ENCODE measurements at regions not wholly inside any gene's neighbourhood (a gene's known extent, or its start where the extent isn't known, plus 50 kb on each side); places are given as distances from the start of the nearest gene placed in this dataset.
"Not testable (repeated sequence)": the region's sequence is repeated elsewhere in the genome, so short reads cannot be mapped to it uniquely, and the experiment has no call there.

GRCh38 chr6:6829872-6830685 lies 241.6 kb downstream of the LY86 start:
- Histone ChIP-seq H3K27me3 (replicated peaks in 1 of 7) (peaks cover 0 to 16% (median 0%) of the 10 kb centered on the region in 7 donors), H3K4me1 (peaks cover 5 to 29% (median 15%) of the 10 kb centered on the region in 6 donors), H3K36me3 (no peaks in the 10 kb centered on the region), H3K4me3 (no peak overlapping the region), H3K9me3 (no peaks in the 10 kb centered on the region), H3K27ac (no peak overlapping the region)
- TF ChIP-seq, protein P1, sequence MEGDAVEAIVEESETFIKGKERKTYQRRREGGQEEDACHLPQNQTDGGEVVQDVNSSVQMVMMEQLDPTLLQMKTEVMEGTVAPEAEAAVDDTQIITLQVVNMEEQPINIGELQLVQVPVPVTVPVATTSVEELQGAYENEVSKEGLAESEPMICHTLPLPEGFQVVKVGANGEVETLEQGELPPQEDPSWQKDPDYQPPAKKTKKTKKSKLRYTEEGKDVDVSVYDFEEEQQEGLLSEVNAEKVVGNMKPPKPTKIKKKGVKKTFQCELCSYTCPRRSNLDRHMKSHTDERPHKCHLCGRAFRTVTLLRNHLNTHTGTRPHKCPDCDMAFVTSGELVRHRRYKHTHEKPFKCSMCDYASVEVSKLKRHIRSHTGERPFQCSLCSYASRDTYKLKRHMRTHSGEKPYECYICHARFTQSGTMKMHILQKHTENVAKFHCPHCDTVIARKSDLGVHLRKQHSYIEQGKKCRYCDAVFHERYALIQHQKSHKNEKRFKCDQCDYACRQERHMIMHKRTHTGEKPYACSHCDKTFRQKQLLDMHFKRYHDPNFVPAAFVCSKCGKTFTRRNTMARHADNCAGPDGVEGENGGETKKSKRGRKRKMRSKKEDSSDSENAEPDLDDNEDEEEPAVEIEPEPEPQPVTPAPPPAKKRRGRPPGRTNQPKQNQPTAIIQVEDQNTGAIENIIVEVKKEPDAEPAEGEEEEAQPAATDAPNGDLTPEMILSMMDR (IDR thresholded peaks at IDR 0.05 in 8 of 11, conservative IDR thresholded peaks at IDR 0.05 in 3 of 11): no peak
- TF ChIP-seq POLR2A (IDR thresholded peaks at IDR 0.05) (no peak), POLR2AphosphoS5 (IDR thresholded peaks at IDR 0.05) (no peak)
- 55 to 74% (median 61%) methylated on average over 6 of the region's 6 CpGs for WGBS, 5 donors
- DNase-seq: no peak
- intact Hi-C loops (cut with DNase I; ENCODE audit: low total_unique reads): no loop called here

GRCh38 chr6:6830686-6831063 lies 242.2 kb downstream of the LY86 start:
- DNase-seq; H3K27ac ChIP-seq; H3K4me3 ChIP-seq; H3K27me3 ChIP-seq (replicated peaks in 1 of 7); intact Hi-C loops (cut with DNase I; ENCODE audit: low total_unique reads); H3K36me3 ChIP-seq; H3K9me3 ChIP-seq: not testable (repeated sequence)
- peaks cover 5 to 29% (median 15%) of the 10 kb centered on the region in 6 donors for H3K4me1 ChIP-seq

GRCh38 chr6:6832439-6832838 lies 243.9 kb downstream of the LY86 start:
- no peaks in the 10 kb centered on the region for H3K36me3 ChIP-seq
- no peak overlapping the region for H3K4me3 ChIP-seq
- DNase-seq: no peak
- TF ChIP-seq POLR2AphosphoS5 (IDR thresholded peaks at IDR 0.05): no peak
- TF ChIP-seq POLR2A (IDR thresholded peaks at IDR 0.05): no peak
- TF ChIP-seq, protein P1 (IDR thresholded peaks at IDR 0.05 in 8 of 11, conservative IDR thresholded peaks at IDR 0.05 in 3 of 11): no peak
- WGBS, 5 donors: 88 to 98% (median 90%) methylated on average over 2 to 4 of the region's 4 CpGs
- no peak overlapping the region for H3K27ac ChIP-seq
- H3K9me3 ChIP-seq: no peaks in the 10 kb centered on the region
- H3K27me3 ChIP-seq (replicated peaks in 1 of 7): peaks cover 0 to 5% (median 0%) of the 10 kb centered on the region in 7 donors
- intact Hi-C loops (cut with DNase I; ENCODE audit: low total_unique reads): no loop called here
- peaks cover 0 to 12% (median 1%) of the 10 kb centered on the region in 6 donors for H3K4me1 ChIP-seq

- TF ChIP-seq POLR2AphosphoS5 (IDR thresholded peaks at IDR 0.05): no peak
- TF ChIP-seq, protein P1 (IDR thresholded peaks at IDR 0.05 in 8 of 11, conservative IDR thresholded peaks at IDR 0.05 in 3 of 11): no peak
- no peak for TF ChIP-seq POLR2A (IDR thresholded peaks at IDR 0.05)
- Histone ChIP-seq H3K27ac (no peak overlapping the region), H3K9me3 (no peaks in the 10 kb centered on the region), H3K27me3 (replicated peaks in 1 of 7) (peaks cover 0 to 5% (median 0%) of the 10 kb centered on the region in 7 donors), H3K4me1 (peaks cover 0 to 5% (median 0%) of the 10 kb centered on the region in 6 donors), H3K4me3 (no peak overlapping the region), H3K36me3 (no peaks in the 10 kb centered on the region)
- DNase-seq: no peak
- intact Hi-C loops (cut with DNase I; ENCODE audit: low total_unique reads): no loop called here
- WGBS, 5 donors: 64 to 69% (median 67%) methylated on average over 16 of the region's 16 CpGs
Observed at GRCh38 chr6:6834356-6835222, 246.1 kb downstream of the LY86 start.
